HFF-Myc (cell line): ENCODE measurements at regions not wholly inside any gene's neighbourhood (a gene's known extent, or its start where the extent isn't known, plus 50 kb on each side); places are given as distances from the start of the nearest gene placed in this dataset.

ENCODE experiments used
- DNase-seq: peaks from one replicate; pipeline ENCODE4 v3.0.0-alpha.2; 2011; ENCODE audit warnings: low read depth; ENCODE audit errors: extremely low read depth
- H3K4me3 ChIP-seq: replicated peaks from 2 replicates; pipeline ENCODE4 v1.5.1; 2011; ENCODE audit warnings: low read depth, mild to moderate bottlenecking, control low read depth, low read length
- TF ChIP-seq, protein P1 (sequence below): IDR thresholded peaks from 2 replicates; pipeline ENCODE4 v1.5.1; 2012; ENCODE audit warnings: mild to moderate bottlenecking, low read depth, low read length, control low read depth; ENCODE audit errors: missing control alignments

GRCh38 chr20:53706008-53706465 lies 112.4 kb upstream of the ZNF217 start:
- DNase-seq = no peak
- TF ChIP-seq, protein P1, sequence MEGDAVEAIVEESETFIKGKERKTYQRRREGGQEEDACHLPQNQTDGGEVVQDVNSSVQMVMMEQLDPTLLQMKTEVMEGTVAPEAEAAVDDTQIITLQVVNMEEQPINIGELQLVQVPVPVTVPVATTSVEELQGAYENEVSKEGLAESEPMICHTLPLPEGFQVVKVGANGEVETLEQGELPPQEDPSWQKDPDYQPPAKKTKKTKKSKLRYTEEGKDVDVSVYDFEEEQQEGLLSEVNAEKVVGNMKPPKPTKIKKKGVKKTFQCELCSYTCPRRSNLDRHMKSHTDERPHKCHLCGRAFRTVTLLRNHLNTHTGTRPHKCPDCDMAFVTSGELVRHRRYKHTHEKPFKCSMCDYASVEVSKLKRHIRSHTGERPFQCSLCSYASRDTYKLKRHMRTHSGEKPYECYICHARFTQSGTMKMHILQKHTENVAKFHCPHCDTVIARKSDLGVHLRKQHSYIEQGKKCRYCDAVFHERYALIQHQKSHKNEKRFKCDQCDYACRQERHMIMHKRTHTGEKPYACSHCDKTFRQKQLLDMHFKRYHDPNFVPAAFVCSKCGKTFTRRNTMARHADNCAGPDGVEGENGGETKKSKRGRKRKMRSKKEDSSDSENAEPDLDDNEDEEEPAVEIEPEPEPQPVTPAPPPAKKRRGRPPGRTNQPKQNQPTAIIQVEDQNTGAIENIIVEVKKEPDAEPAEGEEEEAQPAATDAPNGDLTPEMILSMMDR = no peak
- H3K4me3 ChIP-seq = no peak overlapping the region

DNA sequence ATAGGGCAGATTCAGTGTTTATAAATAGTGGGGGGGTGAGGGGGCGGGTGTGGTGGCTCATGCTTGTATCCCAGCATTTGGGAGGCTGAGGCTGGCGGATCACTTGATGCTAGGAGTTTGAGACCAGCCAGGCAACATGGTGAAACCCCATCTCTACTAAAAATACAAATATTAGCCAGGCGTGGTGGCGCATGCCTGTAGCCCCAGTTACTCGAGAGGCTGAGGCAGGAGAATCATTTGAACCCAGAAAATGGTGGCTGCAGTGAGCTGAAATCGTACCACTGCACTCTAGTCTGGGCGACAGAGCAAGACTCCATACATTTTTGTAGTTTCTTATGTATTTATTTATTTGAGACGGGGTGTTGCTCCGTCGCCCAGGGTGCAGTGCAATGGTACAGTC lies 109.0 kb upstream of the ZNF217 start:
- DNase-seq = no peak
- H3K4me3 ChIP-seq = no peak overlapping the region
- TF ChIP-seq, protein P1 = no peak

DNA sequence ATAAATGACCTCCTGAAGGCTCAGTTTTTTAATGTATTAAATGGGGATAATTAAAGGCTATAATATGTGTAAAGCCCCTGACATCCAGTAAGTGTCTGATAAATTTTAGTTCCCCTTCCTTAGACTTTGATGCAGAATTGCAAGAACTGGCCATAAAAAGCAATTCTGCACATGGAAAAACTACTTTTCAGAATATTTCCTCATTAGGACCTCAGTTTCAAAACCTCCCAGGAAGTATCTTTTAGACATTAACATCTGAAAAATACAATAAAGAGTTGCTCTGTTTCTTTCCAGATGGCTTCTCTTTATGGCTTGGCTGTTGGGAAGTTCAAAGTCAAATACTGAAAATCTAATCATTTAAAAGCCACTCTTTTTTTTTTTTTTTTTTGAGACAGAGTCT lies 106.3 kb upstream of the ZNF217 start:
- H3K4me3 ChIP-seq = no peak overlapping the region
- TF ChIP-seq, protein P1 = no peak
- DNase-seq = no peak

GRCh38 chr20:53699085-53699674 lies 105.5 kb upstream of the ZNF217 start:
- TF ChIP-seq, protein P1 = no peak
- H3K4me3 ChIP-seq = no peak overlapping the region
- no peak for DNase-seq

GRCh38 chr20:53698371-53698978 lies 104.8 kb upstream of the ZNF217 start:
- no peak for DNase-seq
- no peak overlapping the region for H3K4me3 ChIP-seq
- TF ChIP-seq, protein P1 = no peak

DNA sequence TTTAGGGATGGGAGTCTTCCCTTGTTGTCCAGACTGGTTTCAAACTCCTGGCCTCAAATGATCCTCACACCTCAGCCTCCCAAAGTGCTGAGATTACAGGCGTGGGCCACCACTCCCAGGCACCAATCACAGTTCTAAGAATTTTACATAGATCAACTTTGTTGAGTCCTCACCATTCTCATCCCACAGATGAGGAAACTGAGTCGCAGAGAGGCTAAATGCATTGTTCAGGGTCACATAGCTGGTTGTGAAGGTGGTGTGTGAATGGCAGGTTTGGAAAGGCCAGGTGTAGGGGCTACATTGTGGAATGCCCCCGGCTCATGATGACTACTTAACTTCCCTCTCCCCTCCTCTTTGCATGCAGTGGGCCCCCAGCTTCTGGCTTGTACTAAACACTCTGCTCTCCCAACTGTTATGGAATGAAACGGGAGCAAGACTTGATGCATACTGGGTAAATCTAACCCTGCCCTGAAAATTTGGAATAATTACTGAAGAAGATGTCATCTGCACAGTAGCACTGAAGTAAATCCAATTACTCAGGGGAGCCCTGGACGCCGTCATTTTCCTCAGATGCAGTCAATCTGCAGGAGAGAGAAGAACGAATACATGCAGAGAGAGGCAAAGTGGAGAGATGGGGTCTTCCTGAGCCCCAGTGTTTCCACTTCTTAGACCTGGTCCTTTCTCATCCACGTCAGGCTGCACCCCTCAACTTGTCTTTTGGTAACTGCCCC lies 102.3 kb upstream of the ZNF217 start:
- H3K4me3 ChIP-seq = no peak overlapping the region
- DNase-seq = no peak
- TF ChIP-seq, protein P1 = no peak
